OCI-LY1 (cell line): ENCODE measurements at regions not wholly inside any gene's neighbourhood (a gene's known extent, or its start where the extent isn't known, plus 50 kb on each side); places are given as distances from the start of the nearest gene placed in this dataset.

Source experiments
- H2AFZ ChIP-seq: fragments of 200-600 bp; sonication (generic), shearing (Covaris generic); 2 replicates; pipeline ENCODE4 v1.6.0; 2014; ENCODE audit warnings: antibody characterized with exemption, mild to moderate bottlenecking, low read length
- H3F3A ChIP-seq: fragments of 200-600 bp; sonication (generic), shearing (Covaris generic); 2 replicates; pipeline ENCODE4 v1.6.0; 2014; ENCODE audit warnings: mild to moderate bottlenecking, antibody characterized with exemption, low read length, moderate library complexity; ENCODE audit not compliant: insufficient read depth
- H3K27ac ChIP-seq: fragments of 200-600 bp; sonication (generic); 2 replicates; pipeline ENCODE4 v1.5.1; 2014; ENCODE audit warnings: low read length, mixed run types, mild to moderate bottlenecking, low read depth; ENCODE audit not compliant: poor library complexity, severe bottlenecking
- H3K27me3 ChIP-seq: fragments of 200-600 bp; sonication (generic); 2 replicates; pipeline ENCODE4 v1.6.0; 2014; ENCODE audit warnings: antibody characterized with exemption, mild to moderate bottlenecking, low read length, moderate library complexity; ENCODE audit not compliant: insufficient read depth
- H3K36me3 ChIP-seq: fragments of 200-600 bp; sonication (generic); 2 replicates; pipeline ENCODE4 v1.6.1; 2014; ENCODE audit warnings: mild to moderate bottlenecking, antibody characterized with exemption, low read length, moderate library complexity, mixed read lengths; ENCODE audit not compliant: insufficient read depth
- H3K4me1 ChIP-seq: fragments of 200-600 bp; sonication (generic); 2 replicates; pipeline ENCODE4 v1.5.1; 2014; ENCODE audit warnings: mild to moderate bottlenecking, low read length, moderate library complexity; ENCODE audit not compliant: insufficient read depth, severe bottlenecking
- H3K4me2 ChIP-seq: fragments of 200-600 bp; sonication (generic), shearing (Covaris generic); 2 replicates; pipeline ENCODE4 v1.6.1; 2014; ENCODE audit warnings: low read length
- H3K4me3 ChIP-seq: fragments of 200-600 bp; sonication (generic); 2 replicates; pipeline ENCODE4 v1.5.1; 2014; ENCODE audit warnings: low read length, low read depth, mild to moderate bottlenecking, mixed read lengths; ENCODE audit not compliant: poor library complexity, severe bottlenecking
- H3K79me2 ChIP-seq: fragments of 200-600 bp; shearing (Covaris generic); 2 replicates; pipeline ENCODE4 v1.6.1; 2016; ENCODE audit warnings: mixed run types, low read length, mixed read lengths; ENCODE audit not compliant: insufficient read depth
- H3K9ac ChIP-seq: fragments of 200-600 bp; sonication (generic), shearing (Covaris generic); 2 replicates; pipeline ENCODE4 v1.6.1; 2014; ENCODE audit warnings: mild to moderate bottlenecking, low read length, mixed read lengths
- H3K9me2 ChIP-seq: fragments of 200-600 bp; sonication (generic), shearing (Covaris generic); 2 replicates; pipeline ENCODE4 v1.6.1; 2014; ENCODE audit warnings: low read depth, mild to moderate bottlenecking, low read length, mixed read lengths
- H3K9me3 ChIP-seq: fragments of 200-600 bp; shearing (Covaris generic); 2 replicates; pipeline ENCODE4 v1.6.1; 2014; ENCODE audit warnings: low read length, mixed read lengths
- H4K20me1 ChIP-seq: fragments of 200-600 bp; sonication (generic), shearing (Covaris generic); 2 replicates; pipeline ENCODE4 v1.6.0; 2016; ENCODE audit warnings: mild to moderate bottlenecking, low read length; ENCODE audit not compliant: insufficient read depth
- CTCF ChIP-seq: fragments of 200-600 bp; sonication (generic), shearing (Covaris generic); IDR thresholded peaks from 2 replicates; pipeline ENCODE4 v1.5.1; 2017; ENCODE audit warnings: mild to moderate bottlenecking, antibody characterized with exemption, low read length, moderate library complexity, mixed read lengths
- EZH2 ChIP-seq: fragments of 200-600 bp; sonication (generic), shearing (Covaris generic); IDR thresholded peaks from 2 replicates; pipeline ENCODE4 v1.8.0; 2017; ENCODE audit warnings: borderline replicate concordance, mixed run types, mild to moderate bottlenecking, antibody characterized with exemption, low read length, moderate library complexity, mixed read lengths

- Histone ChIP-seq H3F3A (no peaks in the 10 kb centered on the region), H3K9me2 (no peaks in the 10 kb centered on the region), H3K4me3 (no peak overlapping the region), H3K79me2 (no peaks in the 10 kb centered on the region), H3K27me3 (no peaks in the 10 kb centered on the region), H3K36me3 (no peaks in the 10 kb centered on the region), H2AFZ (no peak overlapping the region), H4K20me1 (no peaks in the 10 kb centered on the region), H3K4me2 (no peak overlapping the region), H3K27ac (no peak overlapping the region), H3K9me3 (no peaks in the 10 kb centered on the region), H3K4me1 (no peaks in the 10 kb centered on the region), H3K9ac (no peak overlapping the region)
- TF ChIP-seq CTCF: no peak
- TF ChIP-seq EZH2: no peak
Observed at GRCh38 chr13:54175466-54175865, 1146.9 kb downstream of the OLFM4 start.

- Histone ChIP-seq H3K36me3 (no peaks in the 10 kb centered on the region), H3K4me3 (no peak overlapping the region), H3K9me2 (no peaks in the 10 kb centered on the region), H3K27me3 (no peaks in the 10 kb centered on the region), H3F3A (no peaks in the 10 kb centered on the region), H3K27ac (no peak overlapping the region), H2AFZ (no peak overlapping the region), H4K20me1 (no peaks in the 10 kb centered on the region), H3K4me1 (no peaks in the 10 kb centered on the region), H3K9ac (no peak overlapping the region), H3K9me3 (no peaks in the 10 kb centered on the region), H3K4me2 (no peak overlapping the region), H3K79me2 (no peaks in the 10 kb centered on the region)
- TF ChIP-seq CTCF (no peak), EZH2 (no peak)
Observed at GRCh38 chr13:54177466-54177865, 1148.9 kb downstream of the OLFM4 start.

- no peak overlapping the region for H3K27ac ChIP-seq
- H3K4me2 ChIP-seq: no peak overlapping the region
- H2AFZ ChIP-seq: no peak overlapping the region
- H3K27me3 ChIP-seq: no peaks in the 10 kb centered on the region
- H3F3A ChIP-seq: no peaks in the 10 kb centered on the region
- H3K4me3 ChIP-seq: no peak overlapping the region
- no peaks in the 10 kb centered on the region for H3K4me1 ChIP-seq
- no peaks in the 10 kb centered on the region for H3K9me3 ChIP-seq
- no peaks in the 10 kb centered on the region for H3K36me3 ChIP-seq
- no peak overlapping the region for H3K9ac ChIP-seq
- H3K79me2 ChIP-seq: no peaks in the 10 kb centered on the region
- no peaks in the 10 kb centered on the region for H4K20me1 ChIP-seq
- TF ChIP-seq CTCF (no peak), EZH2 (no peak)
- H3K9me2 ChIP-seq: no peaks in the 10 kb centered on the region
Observed at GRCh38 chr13:54183166-54183565, 1154.6 kb downstream of the OLFM4 start.
